ENCODE measurements at regions not wholly inside any gene's neighbourhood (a gene's known extent, or its start where the extent isn't known, plus 50 kb on each side); places are given as distances from the start of the nearest gene placed in this dataset.

- H3K9me2 ChIP-seq (replicated peaks; ENCODE audit: insufficient read depth, low read length) = no peaks in the 10 kb centered on the region
- no peaks in the 10 kb centered on the region for H3K27me3 ChIP-seq (ENCODE audit: low read length)
- H3K4me2 ChIP-seq (ENCODE audit: low read depth, low read length, poor library complexity, severe bottlenecking) = no peak overlapping the region
- no peaks in the 10 kb centered on the region for H3K36me3 ChIP-seq (ENCODE audit: low read length)
- no peaks in the 10 kb centered on the region for H3K9me3 ChIP-seq (ENCODE audit: insufficient read depth, low read length)
- H3K79me2 ChIP-seq (ENCODE audit: insufficient read depth, low read length) = no peaks in the 10 kb centered on the region
- H3K9ac ChIP-seq (ENCODE audit: low read length) = no peak overlapping the region
- H3K4me3 ChIP-seq (ENCODE audit: insufficient read depth, low read length, poor library complexity, severe bottlenecking) = no peak overlapping the region
- no peak for TF ChIP-seq EZH2phosphoT487 (conservative IDR thresholded peaks at IDR 0.05; ENCODE audit: low read length)
- no peak for TF ChIP-seq CTCF (IDR thresholded peaks at IDR 0.05; ENCODE audit: insufficient read depth, low read length, poor library complexity, severe bottlenecking)
- H3F3A ChIP-seq (ENCODE audit: insufficient read depth) = no peaks in the 10 kb centered on the region
- H4K20me1 ChIP-seq (ENCODE audit: low read depth, low read length) = no peaks in the 10 kb centered on the region
- H3K27ac ChIP-seq (ENCODE audit: low read depth, low read length) = no peak overlapping the region
- H2AFZ ChIP-seq (ENCODE audit: low read depth, low read length, severe bottlenecking) = no peak overlapping the region
These were observed 496.3 kb upstream of the GRIA1 start for GRCh38 chr5:152994033-152994680.

GRCh38 chr5:152995214-152995725, 495.2 kb upstream of the GRIA1 start:
- H4K20me1 ChIP-seq (ENCODE audit: low read depth, low read length) = no peaks in the 10 kb centered on the region
- no peak overlapping the region for H3K4me3 ChIP-seq (ENCODE audit: insufficient read depth, low read length, poor library complexity, severe bottlenecking)
- no peaks in the 10 kb centered on the region for H3K27me3 ChIP-seq (ENCODE audit: low read length)
- H3F3A ChIP-seq (ENCODE audit: insufficient read depth) = no peaks in the 10 kb centered on the region
- H3K9me2 ChIP-seq (replicated peaks; ENCODE audit: insufficient read depth, low read length) = no peaks in the 10 kb centered on the region
- no peak for TF ChIP-seq EZH2phosphoT487 (conservative IDR thresholded peaks at IDR 0.05; ENCODE audit: low read length)
- no peak for TF ChIP-seq CTCF (IDR thresholded peaks at IDR 0.05; ENCODE audit: insufficient read depth, low read length, poor library complexity, severe bottlenecking)
- H3K79me2 ChIP-seq (ENCODE audit: insufficient read depth, low read length) = no peaks in the 10 kb centered on the region
- H3K4me2 ChIP-seq (ENCODE audit: low read depth, low read length, poor library complexity, severe bottlenecking) = no peak overlapping the region
- H3K9me3 ChIP-seq (ENCODE audit: insufficient read depth, low read length) = no peaks in the 10 kb centered on the region
- no peak overlapping the region for H3K27ac ChIP-seq (ENCODE audit: low read depth, low read length)
- H3K9ac ChIP-seq (ENCODE audit: low read length) = no peak overlapping the region
- no peaks in the 10 kb centered on the region for H3K36me3 ChIP-seq (ENCODE audit: low read length)
- no peak overlapping the region for H2AFZ ChIP-seq (ENCODE audit: low read depth, low read length, severe bottlenecking)

GRCh38 chr5:153005711-153006110, 484.8 kb upstream of the GRIA1 start:
- Histone ChIP-seq H3K27me3 (ENCODE audit: low read length) (no peaks in the 10 kb centered on the region), H2AFZ (ENCODE audit: low read depth, low read length, severe bottlenecking) (no peak overlapping the region), H3K9me2 (replicated peaks; ENCODE audit: insufficient read depth, low read length) (no peaks in the 10 kb centered on the region), H3K4me2 (ENCODE audit: low read depth, low read length, poor library complexity, severe bottlenecking) (no peak overlapping the region), H3F3A (ENCODE audit: insufficient read depth) (no peaks in the 10 kb centered on the region), H3K79me2 (ENCODE audit: insufficient read depth, low read length) (no peaks in the 10 kb centered on the region), H3K36me3 (ENCODE audit: low read length) (no peaks in the 10 kb centered on the region), H3K9ac (ENCODE audit: low read length) (no peak overlapping the region), H3K4me3 (ENCODE audit: insufficient read depth, low read length, poor library complexity, severe bottlenecking) (no peak overlapping the region), H3K9me3 (ENCODE audit: insufficient read depth, low read length) (no peaks in the 10 kb centered on the region), H3K27ac (ENCODE audit: low read depth, low read length) (no peak overlapping the region), H4K20me1 (ENCODE audit: low read depth, low read length) (no peaks in the 10 kb centered on the region)
- TF ChIP-seq CTCF (IDR thresholded peaks at IDR 0.05; ENCODE audit: insufficient read depth, low read length, poor library complexity, severe bottlenecking) = no peak
- no peak for TF ChIP-seq EZH2phosphoT487 (conservative IDR thresholded peaks at IDR 0.05; ENCODE audit: low read length)

Data from SU-DHL-6 (cell line).